ENCODE measurements at regions not wholly inside any gene's neighbourhood (a gene's known extent, or its start where the extent isn't known, plus 50 kb on each side); places are given as distances from the start of the nearest gene placed in this dataset.

GRCh38 chr9:18216376-18216775 is 257.6 kb upstream of the ADAMTSL1 start:
- TF ChIP-seq CTCF (conservative IDR thresholded peaks at IDR 0.05) (no peak), ZFX (IDR thresholded peaks at IDR 0.05) (no peak)

Measured in C4-2B (cell line).